DND-41 (cell line): ENCODE measurements at regions not wholly inside any gene's neighbourhood (a gene's known extent, or its start where the extent isn't known, plus 50 kb on each side); places are given as distances from the start of the nearest gene placed in this dataset.

ENCODE experiments used
- EZH2 ChIP-seq: IDR thresholded peaks from 3 replicates; pipeline ENCODE4 v1.6.1; 2012; ENCODE audit warnings: borderline replicate concordance, low read depth, mild to moderate bottlenecking, moderate library complexity, low read length, inconsistent platforms; ENCODE audit not compliant: severe bottlenecking
- TF ChIP-seq, protein P1 (sequence below): IDR thresholded peaks from 2 replicates; pipeline ENCODE4 v1.5.1; 2012; ENCODE audit warnings: borderline replicate concordance, low read length, moderate library complexity, mild to moderate bottlenecking; ENCODE audit not compliant: poor library complexity, severe bottlenecking; ENCODE audit errors: extremely low read depth

DNA sequence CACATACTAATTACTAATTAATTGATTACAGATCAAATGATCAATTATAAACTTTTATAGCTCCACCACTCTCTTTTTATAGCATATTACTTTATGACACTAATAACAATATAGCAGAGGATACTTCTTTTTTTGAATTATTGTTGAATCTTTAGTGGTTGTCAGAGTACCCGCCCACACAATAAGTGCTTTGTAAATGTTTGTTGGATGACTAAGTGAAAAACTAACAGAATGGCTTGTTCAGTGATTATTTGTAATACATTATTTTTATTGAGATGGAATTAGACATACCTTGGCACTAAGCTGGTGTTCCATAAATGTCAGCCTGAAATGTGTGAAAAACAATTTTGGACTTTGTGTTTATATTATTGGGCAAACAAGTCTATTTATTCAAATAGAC, 670.5 kb upstream of the ATXN7L3B start:
- TF ChIP-seq, protein P1, sequence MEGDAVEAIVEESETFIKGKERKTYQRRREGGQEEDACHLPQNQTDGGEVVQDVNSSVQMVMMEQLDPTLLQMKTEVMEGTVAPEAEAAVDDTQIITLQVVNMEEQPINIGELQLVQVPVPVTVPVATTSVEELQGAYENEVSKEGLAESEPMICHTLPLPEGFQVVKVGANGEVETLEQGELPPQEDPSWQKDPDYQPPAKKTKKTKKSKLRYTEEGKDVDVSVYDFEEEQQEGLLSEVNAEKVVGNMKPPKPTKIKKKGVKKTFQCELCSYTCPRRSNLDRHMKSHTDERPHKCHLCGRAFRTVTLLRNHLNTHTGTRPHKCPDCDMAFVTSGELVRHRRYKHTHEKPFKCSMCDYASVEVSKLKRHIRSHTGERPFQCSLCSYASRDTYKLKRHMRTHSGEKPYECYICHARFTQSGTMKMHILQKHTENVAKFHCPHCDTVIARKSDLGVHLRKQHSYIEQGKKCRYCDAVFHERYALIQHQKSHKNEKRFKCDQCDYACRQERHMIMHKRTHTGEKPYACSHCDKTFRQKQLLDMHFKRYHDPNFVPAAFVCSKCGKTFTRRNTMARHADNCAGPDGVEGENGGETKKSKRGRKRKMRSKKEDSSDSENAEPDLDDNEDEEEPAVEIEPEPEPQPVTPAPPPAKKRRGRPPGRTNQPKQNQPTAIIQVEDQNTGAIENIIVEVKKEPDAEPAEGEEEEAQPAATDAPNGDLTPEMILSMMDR = no peak
- TF ChIP-seq EZH2 = no peak
